ENCODE measurements at regions not wholly inside any gene's neighbourhood (a gene's known extent, or its start where the extent isn't known, plus 50 kb on each side); places are given as distances from the start of the nearest gene placed in this dataset.

DNA sequence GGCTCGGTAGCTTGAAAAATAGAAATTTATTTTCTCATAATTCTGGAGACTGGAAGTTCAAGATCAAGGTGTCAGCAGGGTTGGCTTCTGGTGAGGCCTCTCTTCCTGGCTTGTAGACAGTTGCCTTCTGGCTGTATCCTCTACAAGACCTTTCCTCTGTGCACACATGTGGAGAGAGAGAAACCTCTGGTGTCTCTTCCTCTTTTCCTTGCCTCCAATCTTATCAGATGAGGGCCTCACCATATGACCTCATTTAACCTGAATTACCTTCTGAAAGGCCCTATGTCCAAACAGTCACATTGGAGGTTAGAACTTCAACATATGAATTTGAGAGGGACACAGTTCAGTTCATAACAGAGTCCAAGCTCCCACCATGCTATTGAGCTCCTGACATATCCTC is 166.4 kb downstream of the TTC8 start:
- no peak overlapping the region for H3K4me3 ChIP-seq (ENCODE audit: low read depth, low read length)
- no peak for DNase-seq (ENCODE audit: low read depth)
- TF ChIP-seq, protein P1, sequence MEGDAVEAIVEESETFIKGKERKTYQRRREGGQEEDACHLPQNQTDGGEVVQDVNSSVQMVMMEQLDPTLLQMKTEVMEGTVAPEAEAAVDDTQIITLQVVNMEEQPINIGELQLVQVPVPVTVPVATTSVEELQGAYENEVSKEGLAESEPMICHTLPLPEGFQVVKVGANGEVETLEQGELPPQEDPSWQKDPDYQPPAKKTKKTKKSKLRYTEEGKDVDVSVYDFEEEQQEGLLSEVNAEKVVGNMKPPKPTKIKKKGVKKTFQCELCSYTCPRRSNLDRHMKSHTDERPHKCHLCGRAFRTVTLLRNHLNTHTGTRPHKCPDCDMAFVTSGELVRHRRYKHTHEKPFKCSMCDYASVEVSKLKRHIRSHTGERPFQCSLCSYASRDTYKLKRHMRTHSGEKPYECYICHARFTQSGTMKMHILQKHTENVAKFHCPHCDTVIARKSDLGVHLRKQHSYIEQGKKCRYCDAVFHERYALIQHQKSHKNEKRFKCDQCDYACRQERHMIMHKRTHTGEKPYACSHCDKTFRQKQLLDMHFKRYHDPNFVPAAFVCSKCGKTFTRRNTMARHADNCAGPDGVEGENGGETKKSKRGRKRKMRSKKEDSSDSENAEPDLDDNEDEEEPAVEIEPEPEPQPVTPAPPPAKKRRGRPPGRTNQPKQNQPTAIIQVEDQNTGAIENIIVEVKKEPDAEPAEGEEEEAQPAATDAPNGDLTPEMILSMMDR (IDR thresholded peaks at IDR 0.05; ENCODE audit: low read depth, low read length, missing control alignments): no peak

DNA sequence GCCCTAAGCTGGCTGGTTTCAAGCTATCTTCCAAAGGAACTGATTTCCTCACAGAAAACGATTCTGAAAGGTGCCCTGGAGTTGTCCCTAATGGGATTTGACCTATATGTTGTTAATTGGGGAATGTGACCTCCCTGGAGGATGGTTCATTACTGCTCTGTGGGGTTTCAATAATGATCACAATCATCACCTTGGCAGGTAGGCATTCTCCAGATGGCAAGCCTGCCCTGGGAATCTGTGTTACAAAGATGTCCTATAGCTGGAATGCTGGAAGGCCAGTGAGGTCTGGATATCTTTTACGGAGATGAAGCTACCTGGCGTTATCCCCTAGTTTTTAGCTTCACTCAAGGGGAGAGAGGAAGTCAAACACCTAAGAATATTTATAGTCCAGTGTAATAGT is 167.6 kb downstream of the TTC8 start:
- H3K4me3 ChIP-seq (ENCODE audit: low read depth, low read length): no peak overlapping the region
- DNase-seq (ENCODE audit: low read depth): no peak
- TF ChIP-seq, protein P1 (IDR thresholded peaks at IDR 0.05; ENCODE audit: low read depth, low read length, missing control alignments): no peak

DNA sequence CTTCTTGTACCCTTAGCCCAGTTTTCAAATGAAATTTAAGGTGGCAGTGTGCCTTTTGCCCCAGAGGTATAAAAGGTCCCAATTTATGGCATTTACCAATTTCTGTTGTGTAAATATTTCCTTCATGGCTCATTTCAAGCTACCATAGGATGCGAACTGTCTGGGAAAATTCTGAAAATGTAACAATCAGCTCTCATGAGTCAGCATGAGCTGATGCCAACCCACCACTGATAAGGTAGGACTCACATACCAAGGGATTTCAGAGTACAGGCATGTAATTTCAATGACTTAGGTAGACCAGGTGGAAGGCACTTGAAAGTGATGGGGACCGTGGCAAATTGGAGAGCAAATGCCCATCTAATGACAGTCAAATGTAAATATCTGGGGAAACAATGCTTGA is 169.5 kb downstream of the TTC8 start:
- DNase-seq (ENCODE audit: low read depth): no peak
- H3K4me3 ChIP-seq (ENCODE audit: low read depth, low read length): no peak overlapping the region
- TF ChIP-seq, protein P1 (IDR thresholded peaks at IDR 0.05; ENCODE audit: low read depth, low read length, missing control alignments): no peak

DNA sequence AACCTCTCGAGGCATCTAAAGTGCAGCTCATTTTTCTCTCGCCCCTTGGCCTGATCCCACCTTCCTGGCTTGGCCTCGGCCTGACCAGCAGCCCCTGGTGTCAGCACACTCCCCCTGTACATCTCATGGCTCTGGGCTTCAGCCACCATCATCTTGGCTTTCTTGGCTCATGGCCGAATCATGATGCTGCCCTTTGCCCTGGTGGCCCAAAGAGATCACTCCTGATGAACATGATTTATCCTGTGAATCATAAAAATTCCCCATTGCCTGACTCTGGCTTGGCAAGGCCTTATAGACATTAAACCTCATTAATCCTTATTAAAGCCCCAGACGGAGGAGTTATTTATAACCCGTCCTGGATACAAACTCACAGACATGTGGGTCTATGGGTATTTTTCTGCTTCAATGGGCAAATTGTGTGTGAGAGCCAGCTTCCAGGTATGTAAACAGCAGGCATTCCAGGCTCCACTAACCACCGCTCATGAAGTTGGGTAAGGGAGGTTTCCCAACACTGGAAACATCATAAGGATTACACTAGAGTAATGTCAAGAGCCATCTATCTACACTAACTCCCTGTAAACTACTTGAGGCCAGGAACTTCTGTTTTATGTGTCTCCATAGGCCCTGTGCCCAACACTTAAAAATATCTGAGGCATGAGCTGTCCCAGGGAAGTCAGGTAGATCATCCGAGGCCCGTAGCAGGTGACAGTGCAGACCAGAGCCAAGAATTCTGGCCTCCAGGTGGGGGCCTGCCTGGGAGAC is 171.2 kb downstream of the TTC8 start:
- H3K4me3 ChIP-seq (ENCODE audit: low read depth, low read length): no peak overlapping the region
- TF ChIP-seq, protein P1 (IDR thresholded peaks at IDR 0.05; ENCODE audit: low read depth, low read length, missing control alignments): no peak
- no peak for DNase-seq (ENCODE audit: low read depth)

GRCh38 chr14:88998027-88998426 is 173.6 kb downstream of the TTC8 start:
- DNase-seq (ENCODE audit: low read depth): no peak
- H3K4me3 ChIP-seq (ENCODE audit: low read depth, low read length): no peak overlapping the region
- TF ChIP-seq, protein P1 (IDR thresholded peaks at IDR 0.05; ENCODE audit: low read depth, low read length, missing control alignments): no peak

GRCh38 chr14:88999137-88999536 is 174.7 kb downstream of the TTC8 start:
- no peak overlapping the region for H3K4me3 ChIP-seq (ENCODE audit: low read depth, low read length)
- TF ChIP-seq, protein P1 (IDR thresholded peaks at IDR 0.05; ENCODE audit: low read depth, low read length, missing control alignments): no peak
- DNase-seq (ENCODE audit: low read depth): no peak
